GM21390 (cell line): ENCODE measurements at regions not wholly inside any gene's neighbourhood (a gene's known extent, or its start where the extent isn't known, plus 50 kb on each side); places are given as distances from the start of the nearest gene placed in this dataset.

Experiments
- ATAC-seq: cut with Tn5 transposase; IDR thresholded peaks from one replicate; pipeline ENCODE4 v1.9.1; 2021; ENCODE audit not compliant: unreplicated experiment

GRCh38 chr3:150074697-150075416, 104.2 kb upstream of the PFN2 start:
- ATAC-seq, result peak; percentile 69

GRCh38 chr3:150074277-150074676, 103.6 kb upstream of the PFN2 start:
- ATAC-seq, result peak; percentile 83

GRCh38 chr3:150073513-150073912, 102.8 kb upstream of the PFN2 start:
- no peak for ATAC-seq

- ATAC-seq, result no peak
Measured at GRCh38 chr3:150073031-150073430, 102.3 kb upstream of the PFN2 start.

- no peak for ATAC-seq
Measured at GRCh38 chr3:150072576-150072975, 101.9 kb upstream of the PFN2 start.

- ATAC-seq, result no peak
Measured at GRCh38 chr3:150070271-150070670, 99.6 kb upstream of the PFN2 start.

- ATAC-seq, result no peak
Measured at GRCh38 chr3:150069633-150070032, 98.9 kb upstream of the PFN2 start.

- ATAC-seq, result no peak
Measured at GRCh38 chr3:150069154-150069527, 98.4 kb upstream of the PFN2 start.

- ATAC-seq, result no peak
Measured at GRCh38 chr3:150068440-150069153, 97.9 kb upstream of the PFN2 start.

GRCh38 chr3:150067561-150067960, 96.9 kb upstream of the PFN2 start:
- ATAC-seq, result no peak

- ATAC-seq, result no peak
Measured at GRCh38 chr3:150064971-150065370, 94.3 kb upstream of the PFN2 start.

- no peak for ATAC-seq
Measured at GRCh38 chr3:150063237-150063636, 92.5 kb upstream of the PFN2 start.

GRCh38 chr3:150062492-150062891, 91.8 kb upstream of the PFN2 start:
- ATAC-seq, result no peak

- ATAC-seq, result no peak
Measured at GRCh38 chr3:150061288-150062024, 90.8 kb upstream of the PFN2 start.

- no peak for ATAC-seq
Measured at GRCh38 chr3:150059729-150060128, 89.0 kb upstream of the PFN2 start.

- no peak for ATAC-seq
Measured at GRCh38 chr3:150059241-150059640, 88.5 kb upstream of the PFN2 start.

- ATAC-seq, result no peak
Measured at GRCh38 chr3:150057227-150057626, 86.5 kb upstream of the PFN2 start.

GRCh38 chr3:150055332-150055731, 84.6 kb upstream of the PFN2 start:
- ATAC-seq, result no peak

- ATAC-seq, result no peak
Measured at GRCh38 chr3:150054635-150055034, 83.9 kb upstream of the PFN2 start.

GRCh38 chr3:150050510-150050909, 79.8 kb upstream of the PFN2 start:
- no peak for ATAC-seq

GRCh38 chr3:150049317-150049716, 78.6 kb upstream of the PFN2 start:
- ATAC-seq, result no peak

GRCh38 chr3:150041877-150042276, 71.2 kb upstream of the PFN2 start:
- ATAC-seq, result no peak
